DND-41 (cell line): ENCODE measurements at regions not wholly inside any gene's neighbourhood (a gene's known extent, or its start where the extent isn't known, plus 50 kb on each side); places are given as distances from the start of the nearest gene placed in this dataset.

Experiments
- CTCF ChIP-seq: IDR thresholded peaks from 2 replicates; pipeline ENCODE4 v1.5.1; 2012; ENCODE audit warnings: borderline replicate concordance, low read length, moderate library complexity, mild to moderate bottlenecking; ENCODE audit not compliant: poor library complexity, severe bottlenecking; ENCODE audit errors: extremely low read depth
- EZH2 ChIP-seq: IDR thresholded peaks from 3 replicates; pipeline ENCODE4 v1.6.1; 2012; ENCODE audit warnings: borderline replicate concordance, low read depth, mild to moderate bottlenecking, moderate library complexity, low read length, inconsistent platforms; ENCODE audit not compliant: severe bottlenecking

DNA sequence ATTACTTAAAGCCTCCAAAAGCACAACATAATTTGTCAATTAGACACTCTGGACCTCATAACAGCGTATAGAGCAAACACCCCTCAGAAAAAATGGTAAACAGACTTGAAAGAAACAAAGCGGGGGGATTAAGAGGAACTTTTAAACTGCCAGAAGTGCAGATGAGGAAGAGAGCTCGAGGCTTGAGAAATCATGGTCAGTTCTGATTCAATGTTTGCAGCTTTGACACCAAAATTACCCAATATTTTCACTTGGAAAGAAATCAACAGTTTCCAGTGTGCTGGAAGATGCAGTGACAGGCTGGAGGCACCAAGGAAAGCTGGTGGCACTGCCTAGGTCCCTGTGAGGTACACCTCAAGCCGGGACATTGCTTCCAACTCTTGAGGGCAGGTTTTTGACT lies 180.9 kb upstream of the TOX3 start:
- TF ChIP-seq CTCF (no peak), EZH2 (no peak)
